ENCODE measurements at regions not wholly inside any gene's neighbourhood (a gene's known extent, or its start where the extent isn't known, plus 50 kb on each side); places are given as distances from the start of the nearest gene placed in this dataset.

GRCh38 chr3:156615592-156616173 lies 58.7 kb upstream of the TIPARP start:
- TF ChIP-seq, protein P1, sequence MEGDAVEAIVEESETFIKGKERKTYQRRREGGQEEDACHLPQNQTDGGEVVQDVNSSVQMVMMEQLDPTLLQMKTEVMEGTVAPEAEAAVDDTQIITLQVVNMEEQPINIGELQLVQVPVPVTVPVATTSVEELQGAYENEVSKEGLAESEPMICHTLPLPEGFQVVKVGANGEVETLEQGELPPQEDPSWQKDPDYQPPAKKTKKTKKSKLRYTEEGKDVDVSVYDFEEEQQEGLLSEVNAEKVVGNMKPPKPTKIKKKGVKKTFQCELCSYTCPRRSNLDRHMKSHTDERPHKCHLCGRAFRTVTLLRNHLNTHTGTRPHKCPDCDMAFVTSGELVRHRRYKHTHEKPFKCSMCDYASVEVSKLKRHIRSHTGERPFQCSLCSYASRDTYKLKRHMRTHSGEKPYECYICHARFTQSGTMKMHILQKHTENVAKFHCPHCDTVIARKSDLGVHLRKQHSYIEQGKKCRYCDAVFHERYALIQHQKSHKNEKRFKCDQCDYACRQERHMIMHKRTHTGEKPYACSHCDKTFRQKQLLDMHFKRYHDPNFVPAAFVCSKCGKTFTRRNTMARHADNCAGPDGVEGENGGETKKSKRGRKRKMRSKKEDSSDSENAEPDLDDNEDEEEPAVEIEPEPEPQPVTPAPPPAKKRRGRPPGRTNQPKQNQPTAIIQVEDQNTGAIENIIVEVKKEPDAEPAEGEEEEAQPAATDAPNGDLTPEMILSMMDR (IDR thresholded peaks at IDR 0.05): no peak
- DNase-seq (ENCODE audit: low spot score) (no peak), ATAC-seq (ENCODE audit: insufficient number of reproducible peaks, low FRiP score, low read depth) (no peak)
- Histone ChIP-seq H3K4me1 (ENCODE audit: control insufficient read depth in 1 of 2, low read depth in 2 of 2) (peaks cover 4 to 9% of the 10 kb centered on the region in 2 donors), H3K27me3 (replicated peaks; ENCODE audit: insufficient read depth) (no peaks in the 10 kb centered on the region), H3K4me3 (no peak overlapping the region), H3K9me3 (no peaks in the 10 kb centered on the region), H3K36me3 (no peaks in the 10 kb centered on the region), H3K27ac (peak overlapping the region in 1 of 2 donors; percentile 32)

- H3K27ac ChIP-seq: no peak overlapping the region
- TF ChIP-seq, protein P1 (IDR thresholded peaks at IDR 0.05): no peak
- ATAC-seq (ENCODE audit: insufficient number of reproducible peaks, low FRiP score, low read depth): no peak
- no peak for DNase-seq (ENCODE audit: low spot score)
- peaks cover 4 to 9% of the 10 kb centered on the region in 2 donors for H3K4me1 ChIP-seq (ENCODE audit: control insufficient read depth in 1 of 2, low read depth in 2 of 2)
- H3K27me3 ChIP-seq (replicated peaks; ENCODE audit: insufficient read depth): no peaks in the 10 kb centered on the region
- H3K36me3 ChIP-seq: no peaks in the 10 kb centered on the region
- H3K4me3 ChIP-seq: no peak overlapping the region
- H3K9me3 ChIP-seq: no peaks in the 10 kb centered on the region
Observed at GRCh38 chr3:156614642-156615511, 59.5 kb upstream of the TIPARP start.

- Histone ChIP-seq H3K27me3 (replicated peaks; ENCODE audit: insufficient read depth) (no peaks in the 10 kb centered on the region), H3K4me1 (ENCODE audit: control insufficient read depth in 1 of 2, low read depth in 2 of 2) (peaks cover 4 to 9% of the 10 kb centered on the region in 2 donors), H3K4me3 (no peak overlapping the region), H3K36me3 (no peaks in the 10 kb centered on the region), H3K27ac (no peak overlapping the region), H3K9me3 (no peaks in the 10 kb centered on the region)
- ATAC-seq (ENCODE audit: insufficient number of reproducible peaks, low FRiP score, low read depth) (no peak), DNase-seq (ENCODE audit: low spot score) (no peak)
- TF ChIP-seq, protein P1 (IDR thresholded peaks at IDR 0.05): no peak
Observed at GRCh38 chr3:156612903-156613302, 58.0 kb upstream of the SSR3 start.

DNA sequence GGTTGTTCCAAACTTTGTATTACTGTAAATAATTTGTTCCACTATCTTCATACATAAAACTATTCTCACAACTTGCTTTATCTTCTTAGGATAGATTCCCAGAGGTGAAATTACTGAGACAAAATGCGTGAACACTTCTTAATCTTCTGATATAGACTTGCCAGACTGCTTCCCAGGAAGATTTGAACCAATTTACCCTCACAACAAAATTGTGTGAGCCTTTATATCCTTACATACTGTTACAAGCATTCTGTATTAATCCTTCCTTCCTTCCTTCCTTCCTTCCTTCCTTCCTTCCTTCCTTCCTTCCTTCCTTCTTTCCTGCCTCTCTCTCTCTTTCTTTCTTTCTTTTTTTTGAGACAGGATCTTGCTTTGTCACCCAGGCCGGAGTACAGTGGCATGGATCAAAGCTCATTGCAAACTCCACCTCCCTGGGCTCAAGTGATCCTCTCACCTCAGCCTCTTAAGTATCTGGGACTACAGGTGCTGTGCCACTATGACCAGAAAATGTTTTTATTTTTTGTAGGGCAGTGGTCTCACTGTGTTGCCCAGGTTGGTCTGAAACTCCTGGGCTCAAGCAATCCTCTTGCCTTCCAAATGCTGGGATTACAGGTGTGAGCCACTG lies 57.1 kb upstream of the SSR3 start:
- Histone ChIP-seq H3K4me3 (no peak overlapping the region), H3K27ac (no peak overlapping the region), H3K27me3 (replicated peaks; ENCODE audit: insufficient read depth) (no peaks in the 10 kb centered on the region), H3K9me3 (no peaks in the 10 kb centered on the region), H3K4me1 (ENCODE audit: control insufficient read depth in 1 of 2, low read depth in 2 of 2) (peaks cover 4 to 9% of the 10 kb centered on the region in 2 donors), H3K36me3 (no peaks in the 10 kb centered on the region)
- ATAC-seq (ENCODE audit: insufficient number of reproducible peaks, low FRiP score, low read depth) (no peak), DNase-seq (ENCODE audit: low spot score) (no peak)
- TF ChIP-seq, protein P1 (IDR thresholded peaks at IDR 0.05): no peak

DNA sequence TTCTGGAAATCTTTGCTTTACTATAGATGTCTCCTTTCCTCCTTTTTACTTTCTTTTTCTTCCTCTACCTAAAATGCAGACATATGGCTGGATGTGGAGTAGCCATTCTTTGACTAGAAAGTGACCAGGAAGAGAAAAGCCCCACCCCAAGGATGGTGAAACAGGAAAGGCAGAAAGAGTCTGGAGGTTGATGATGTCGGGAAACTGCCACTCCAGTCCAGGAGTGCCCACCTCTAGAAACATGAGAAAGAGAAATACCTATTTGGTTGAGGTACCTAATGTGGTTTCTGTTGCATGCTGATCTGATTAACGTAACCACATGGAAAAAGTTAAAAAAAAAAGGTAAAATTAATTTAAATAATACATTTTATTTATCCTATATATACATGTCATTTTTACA lies 55.2 kb upstream of the SSR3 start:
- Histone ChIP-seq H3K27ac (no peak overlapping the region), H3K4me3 (no peak overlapping the region), H3K36me3 (no peaks in the 10 kb centered on the region), H3K4me1 (ENCODE audit: control insufficient read depth in 1 of 2, low read depth in 2 of 2) (peaks cover 4 to 13% of the 10 kb centered on the region in 2 donors), H3K9me3 (no peaks in the 10 kb centered on the region), H3K27me3 (replicated peaks; ENCODE audit: insufficient read depth) (no peaks in the 10 kb centered on the region)
- ATAC-seq (ENCODE audit: insufficient number of reproducible peaks, low FRiP score, low read depth) (no peak), DNase-seq (ENCODE audit: low spot score) (no peak)
- TF ChIP-seq, protein P1 (IDR thresholded peaks at IDR 0.05): no peak

All from thoracic aorta (tissue), 2 donors.